ENCODE measurements at regions not wholly inside any gene's neighbourhood (a gene's known extent, or its start where the extent isn't known, plus 50 kb on each side); places are given as distances from the start of the nearest gene placed in this dataset.

GRCh38 chr10:45154502-45154901 is 153.8 kb downstream of the ZNF22 start:
- TF ChIP-seq CTCF (IDR thresholded peaks at IDR 0.05; ENCODE audit: insufficient read depth, low read length) (no peak), REST (IDR thresholded peaks at IDR 0.05; ENCODE audit: insufficient replicate concordance, low read depth) (no peak), POLR2AphosphoS5 (IDR thresholded peaks at IDR 0.05; ENCODE audit: low read depth) (no peak), GABPA (IDR thresholded peaks at IDR 0.05; ENCODE audit: low read depth) (no peak)

Data from HL-60 (cell line).